ENCODE measurements at regions not wholly inside any gene's neighbourhood (a gene's known extent, or its start where the extent isn't known, plus 50 kb on each side); places are given as distances from the start of the nearest gene placed in this dataset.
A peak's percentile ranks its signal among the peaks of the same experiment; 100 is the strongest.
"Not testable (repeated sequence)": the region's sequence is repeated elsewhere in the genome, so short reads cannot be mapped to it uniquely, and the experiment has no call there.

DNA sequence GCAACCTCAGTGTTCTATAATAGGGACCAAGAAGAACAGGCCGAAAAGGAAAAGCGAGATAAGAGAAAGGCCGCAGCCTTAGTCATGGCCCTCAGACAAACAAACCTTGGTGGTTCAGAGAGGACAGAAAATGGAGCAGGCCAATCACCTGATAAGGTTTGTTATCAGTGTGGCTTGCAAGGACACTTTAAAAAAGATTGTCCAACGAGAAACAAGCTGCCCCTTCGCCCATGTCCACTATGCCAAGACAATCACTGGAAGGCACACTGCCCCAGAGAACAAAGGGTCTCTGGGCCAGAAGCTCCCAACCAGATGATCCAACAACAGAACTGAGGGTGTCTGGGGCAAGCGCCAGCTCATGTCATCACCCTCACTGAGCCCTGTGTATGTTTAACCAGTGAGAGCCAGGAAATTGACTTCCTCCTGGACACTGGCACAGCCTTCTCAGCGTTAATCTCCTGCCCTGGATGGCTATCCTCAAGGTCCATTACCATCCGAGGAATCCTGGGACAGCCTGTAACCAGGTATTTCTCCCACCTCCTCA is 334.8 kb upstream of the SLITRK5 start:
- not testable (repeated sequence) for DNase-seq (ENCODE audit: low read depth)

- no peak for DNase-seq (ENCODE audit: low read depth)
These were observed 327.0 kb upstream of the SLITRK5 start for GRCh38 chr13:87344176-87344575.

- no peak for DNase-seq (ENCODE audit: low read depth)
These were observed 315.7 kb upstream of the SLITRK5 start for GRCh38 chr13:87355451-87355850.

GRCh38 chr13:87356314-87356713 is 314.9 kb upstream of the SLITRK5 start:
- DNase-seq (ENCODE audit: low read depth) = peak; percentile 0

- DNase-seq (ENCODE audit: low read depth) = no peak
These were observed 312.9 kb upstream of the SLITRK5 start for GRCh38 chr13:87358319-87358718.

DNA sequence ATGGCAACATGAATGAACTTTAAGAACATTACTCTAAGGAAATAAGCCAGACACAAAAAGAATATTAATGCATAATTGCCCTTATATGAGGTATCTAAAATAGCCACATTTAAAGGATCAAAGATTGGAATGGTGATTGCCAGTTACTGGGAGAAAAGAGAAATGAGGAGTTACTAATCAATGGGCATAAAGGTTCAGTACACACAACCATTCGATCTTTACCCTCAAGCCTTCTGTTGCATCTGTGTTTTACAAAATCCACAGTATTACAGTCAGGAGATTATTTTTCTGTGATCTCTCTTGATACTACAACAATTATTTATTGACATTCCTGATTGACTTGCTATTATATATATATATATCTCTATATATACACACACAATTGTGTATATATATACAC is 310.0 kb upstream of the SLITRK5 start:
- no peak for DNase-seq (ENCODE audit: low read depth)

DNA sequence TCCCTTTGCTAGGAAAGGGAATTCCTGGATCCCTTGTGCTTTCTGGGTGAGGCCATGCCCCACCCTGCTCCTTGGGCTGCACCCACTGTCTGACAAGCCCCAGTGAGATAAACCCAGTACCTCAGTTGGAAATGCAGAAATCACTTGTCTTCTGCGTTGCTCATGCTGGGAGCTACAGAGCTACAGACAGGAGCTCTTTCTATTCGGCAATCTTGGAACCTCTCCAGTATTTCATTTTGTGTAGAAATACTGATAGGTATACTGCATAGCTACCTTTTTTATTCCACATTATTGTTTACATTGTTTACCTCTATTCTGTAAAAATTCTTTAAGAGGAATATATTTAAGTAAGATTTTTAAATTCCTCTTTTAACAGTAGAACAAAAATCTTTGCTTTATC is 302.5 kb upstream of the SLITRK5 start:
- no peak for DNase-seq (ENCODE audit: low read depth)

DNA sequence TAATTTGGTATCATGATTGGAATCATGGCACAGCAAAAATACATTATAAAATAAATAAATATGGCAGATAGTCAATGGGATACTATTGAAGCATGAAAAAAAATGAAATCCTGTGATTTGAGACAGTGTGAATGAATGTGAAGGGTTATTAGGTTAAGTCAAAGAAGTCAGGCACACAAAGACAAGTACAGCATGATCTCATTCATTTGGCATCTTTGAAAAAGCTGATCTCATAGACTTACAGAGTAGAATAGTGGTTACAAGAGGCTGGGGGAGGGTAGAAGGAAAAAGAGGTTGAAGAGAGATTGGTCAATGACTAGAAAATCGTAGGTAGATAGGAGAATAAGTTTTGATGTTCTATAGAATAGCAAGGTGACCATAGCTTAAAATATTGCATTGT is 295.1 kb upstream of the SLITRK5 start:
- DNase-seq (ENCODE audit: low read depth) = peak; percentile 7

DNA sequence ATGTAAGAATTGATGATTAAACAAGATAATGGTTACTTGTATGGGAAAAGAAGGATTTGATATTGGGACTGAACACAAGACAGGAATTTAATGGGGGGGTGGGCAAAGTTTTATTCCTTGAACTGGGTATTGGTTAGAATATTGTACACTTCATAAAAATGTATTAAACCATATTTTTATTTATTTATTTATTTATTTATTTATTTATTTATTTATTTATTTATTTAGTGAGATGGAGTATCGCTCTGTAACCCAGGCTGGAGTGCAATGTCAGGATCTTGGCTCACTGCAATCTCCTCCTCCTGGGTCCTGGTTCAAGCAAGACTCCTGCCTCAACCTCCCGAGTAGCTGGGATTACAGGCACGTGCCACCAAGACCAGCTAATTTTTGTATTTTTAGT is 287.1 kb upstream of the SLITRK5 start:
- DNase-seq (ENCODE audit: low read depth) = no peak

DNA sequence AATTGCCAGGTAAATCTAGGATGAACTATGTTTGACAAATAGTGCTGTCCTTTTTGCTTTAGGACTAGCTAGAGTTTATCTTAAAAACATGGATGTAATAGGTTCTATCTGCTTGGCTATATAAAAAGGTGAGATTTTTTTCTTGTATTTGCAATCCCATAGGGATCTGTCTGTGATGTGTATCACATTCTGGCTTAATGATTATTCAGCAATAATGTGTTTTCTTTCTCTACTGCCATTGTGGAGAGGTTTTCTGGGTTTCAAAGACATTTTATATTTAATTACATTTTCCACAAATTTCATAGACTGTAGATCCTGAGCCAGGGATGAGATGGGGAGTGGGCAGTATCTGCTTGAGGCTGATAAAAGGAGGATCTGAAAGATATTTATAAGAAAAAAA is 277.8 kb upstream of the SLITRK5 start:
- no peak for DNase-seq (ENCODE audit: low read depth)

GRCh38 chr13:87398047-87398446 is 273.1 kb upstream of the SLITRK5 start:
- no peak for DNase-seq (ENCODE audit: low read depth)

DNA sequence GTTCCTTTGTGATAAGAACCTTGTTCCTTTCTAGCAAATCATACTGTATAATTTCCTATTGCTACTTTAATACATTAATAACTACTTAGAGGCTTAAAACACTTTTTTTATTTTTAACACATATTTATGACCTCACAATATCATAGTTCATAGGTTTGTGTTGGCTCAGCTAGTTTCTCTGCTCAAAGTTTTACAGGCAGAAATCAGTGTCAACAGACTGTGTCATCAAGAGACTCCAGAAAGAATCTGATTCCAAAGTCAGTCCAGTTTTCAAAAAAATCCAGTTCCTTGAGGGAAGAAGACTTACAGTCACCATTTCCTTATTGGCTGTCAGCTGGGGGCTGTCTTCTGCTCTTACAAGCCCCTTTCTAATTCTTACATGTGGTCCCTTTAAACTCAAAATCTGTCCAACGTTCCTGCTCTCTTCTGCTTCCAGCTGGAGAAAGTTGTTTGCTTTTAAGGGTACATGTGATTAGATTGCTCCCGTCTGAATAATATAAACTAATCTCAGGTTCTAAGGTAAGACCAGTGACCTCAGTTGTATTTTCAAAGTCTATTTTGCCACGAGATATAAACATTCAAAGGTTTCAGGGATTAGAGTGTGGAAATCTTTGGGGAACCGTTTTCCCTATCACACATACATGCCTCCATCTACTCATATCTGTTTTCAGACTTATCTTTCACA is 267.3 kb upstream of the SLITRK5 start:
- DNase-seq (ENCODE audit: low read depth) = no peak

DNA sequence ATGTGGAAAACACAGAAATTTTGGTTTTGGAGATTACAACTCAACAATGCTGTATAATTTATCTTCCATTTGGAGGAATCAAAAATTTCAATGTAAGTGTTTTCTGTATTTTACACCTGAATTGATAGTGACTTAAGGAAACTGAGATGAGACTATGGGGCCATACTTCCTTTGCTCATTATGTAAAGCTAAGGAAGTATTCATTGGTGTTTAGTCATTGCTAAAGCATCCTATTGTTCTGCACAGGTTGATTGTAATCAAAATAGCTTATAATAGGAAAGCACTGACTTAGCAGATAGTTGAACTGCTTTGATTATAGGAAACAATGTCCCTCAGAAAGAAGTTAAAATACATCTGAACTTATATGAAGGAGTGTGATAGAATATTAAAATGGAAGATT is 244.4 kb upstream of the SLITRK5 start:
- DNase-seq (ENCODE audit: low read depth) = no peak

- DNase-seq (ENCODE audit: low read depth) = no peak
These were observed 227.0 kb upstream of the SLITRK5 start for GRCh38 chr13:87444135-87444534.

DNA sequence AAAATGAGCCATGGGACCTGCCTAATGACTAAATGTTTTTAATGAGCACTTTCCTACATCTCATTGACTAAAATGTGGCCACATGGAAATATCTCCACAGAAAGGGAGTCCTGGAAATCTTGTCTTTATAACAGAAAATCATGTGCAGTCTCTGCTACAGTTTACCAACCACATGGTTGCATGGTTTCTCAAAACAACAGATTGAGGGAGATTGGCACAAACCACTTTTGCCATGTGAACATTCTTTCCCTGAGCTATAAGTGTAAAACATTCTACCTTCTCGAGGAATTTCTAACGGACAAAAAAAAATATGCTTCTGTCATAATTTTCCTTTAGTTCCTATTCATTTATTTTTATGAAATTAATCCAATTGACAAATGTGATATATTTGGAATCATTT is 218.9 kb upstream of the SLITRK5 start:
- DNase-seq (ENCODE audit: low read depth) = no peak

GRCh38 chr13:87453244-87453643 is 217.9 kb upstream of the SLITRK5 start:
- DNase-seq (ENCODE audit: low read depth) = no peak

DNA sequence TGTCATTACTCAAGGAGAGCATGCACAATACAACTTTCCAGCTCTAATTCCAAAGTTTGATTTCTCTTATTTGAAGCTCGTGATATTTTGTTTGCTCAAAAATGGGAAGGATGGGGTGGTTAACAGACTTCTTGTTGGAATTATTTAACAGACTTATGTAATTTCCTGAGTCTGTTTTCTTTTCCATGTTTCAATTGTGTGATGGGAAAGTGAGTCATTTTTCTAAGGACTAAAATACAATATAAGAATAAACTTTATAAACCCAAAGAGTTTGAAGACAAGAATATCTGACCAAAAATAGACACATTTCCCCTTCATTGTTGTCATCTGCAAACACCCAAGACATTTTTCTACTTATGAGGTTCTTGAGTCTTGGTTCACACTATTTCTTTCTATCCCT is 211.8 kb upstream of the SLITRK5 start:
- no peak for DNase-seq (ENCODE audit: low read depth)

DNA sequence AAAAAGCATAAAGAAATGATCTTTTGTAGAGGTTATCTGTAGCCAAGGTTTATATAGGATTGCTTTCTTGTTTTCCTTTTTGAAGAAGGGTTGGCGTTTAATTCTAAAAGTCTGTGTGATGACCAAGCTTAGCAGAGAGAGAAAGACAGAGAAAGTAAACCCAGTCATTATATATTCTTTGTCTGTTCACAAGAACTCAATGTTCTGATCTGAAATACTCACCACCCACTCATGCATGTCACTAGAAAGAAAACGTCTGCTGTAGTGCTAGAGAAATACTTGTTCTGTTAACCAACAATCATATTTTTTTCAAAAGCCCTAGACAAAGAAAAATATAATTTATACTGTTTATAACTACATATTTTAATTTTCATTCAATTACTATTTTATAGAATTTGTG is 173.7 kb upstream of the SLITRK5 start:
- DNase-seq (ENCODE audit: low read depth) = no peak

DNA sequence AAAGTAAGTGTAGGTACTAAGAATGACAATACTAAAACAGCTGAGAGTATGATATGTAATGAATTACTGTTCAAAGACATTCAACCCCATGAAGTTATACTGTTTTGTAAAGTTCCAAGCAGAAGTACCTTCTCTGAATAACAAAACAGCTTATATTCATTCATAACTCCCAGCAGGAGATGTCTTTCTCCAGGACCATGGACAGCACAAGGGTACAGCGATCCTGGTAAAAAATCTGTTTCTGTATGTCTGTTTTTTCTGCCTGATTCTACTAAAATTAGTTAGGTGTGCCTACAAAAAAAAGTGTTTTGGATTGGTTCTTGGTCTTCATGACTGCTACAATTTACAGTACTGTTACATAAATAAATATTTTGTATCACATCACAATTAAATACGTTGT is 172.5 kb upstream of the SLITRK5 start:
- no peak for DNase-seq (ENCODE audit: low read depth)

- no peak for DNase-seq (ENCODE audit: low read depth)
These were observed 146.4 kb upstream of the SLITRK5 start for GRCh38 chr13:87524775-87525174.

- no peak for DNase-seq (ENCODE audit: low read depth)
These were observed 137.4 kb upstream of the SLITRK5 start for GRCh38 chr13:87533776-87534175.

DNA sequence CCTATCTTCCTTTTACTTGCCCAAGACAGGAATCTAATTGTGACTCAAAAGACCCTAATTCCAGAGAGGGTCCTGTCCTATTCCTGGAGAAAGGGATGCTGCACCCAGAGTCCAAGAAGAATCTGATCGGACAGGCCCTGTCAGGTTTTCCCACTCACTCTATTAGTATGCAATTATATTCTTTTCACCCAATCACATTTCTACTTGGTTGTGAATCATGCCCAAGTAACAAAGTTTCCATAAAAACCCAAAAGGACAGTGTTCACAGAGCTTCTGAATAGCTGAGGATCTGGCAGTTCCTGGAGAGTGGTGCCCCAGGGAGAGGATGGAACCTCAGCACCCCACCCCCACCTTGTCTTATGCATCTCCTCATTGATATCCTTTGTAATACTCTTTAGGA is 135.3 kb upstream of the SLITRK5 start:
- no peak for DNase-seq (ENCODE audit: low read depth)

DNA sequence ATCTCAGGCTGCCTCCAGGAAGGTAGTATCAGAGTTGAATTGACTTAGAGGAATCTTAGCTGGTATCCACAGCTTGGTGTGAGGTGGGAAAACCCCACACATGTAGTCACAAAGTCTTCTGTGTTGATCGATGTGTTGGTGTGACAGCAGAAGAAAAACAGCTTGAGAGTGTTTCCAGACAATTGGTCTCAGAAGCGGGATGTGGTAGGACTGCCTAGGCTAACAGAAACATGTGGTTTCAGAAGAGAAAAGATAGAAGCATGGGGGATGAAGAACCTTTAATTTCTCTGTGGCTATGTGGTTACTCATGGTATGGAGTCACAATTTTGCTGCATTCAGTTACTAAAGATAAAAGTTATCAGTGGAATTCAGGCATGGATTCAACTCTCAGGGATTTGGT is 134.7 kb upstream of the SLITRK5 start:
- DNase-seq (ENCODE audit: low read depth) = no peak

DNA sequence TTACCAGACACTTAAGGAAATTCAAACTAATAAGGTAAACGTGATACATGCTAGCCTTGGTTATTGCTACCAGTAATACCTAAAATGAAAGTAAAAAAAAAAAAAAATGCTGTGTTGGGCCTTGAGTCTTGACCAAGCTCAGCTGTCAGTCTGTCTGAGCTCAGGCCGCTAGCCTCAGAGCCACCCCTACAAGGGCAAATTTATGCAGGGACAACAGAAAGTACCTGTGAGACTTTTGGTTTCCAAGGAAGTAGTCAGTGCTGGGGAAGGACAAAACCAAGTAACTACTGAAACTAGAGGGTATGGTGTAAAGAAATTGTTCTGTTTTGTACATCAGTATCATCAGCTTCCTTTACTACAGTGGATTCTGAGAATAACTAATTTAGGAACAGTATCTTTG is 134.3 kb upstream of the SLITRK5 start:
- DNase-seq (ENCODE audit: low read depth) = no peak

All from M059J (cell line).